ENCODE measurements at regions not wholly inside any gene's neighbourhood (a gene's known extent, or its start where the extent isn't known, plus 50 kb on each side); places are given as distances from the start of the nearest gene placed in this dataset.
"Not testable (repeated sequence)": the region's sequence is repeated elsewhere in the genome, so short reads cannot be mapped to it uniquely, and the experiment has no call there.

GRCh38 chr15:45962733-45963132 is 327.9 kb downstream of the SQOR start:
- DNase-seq: no peak

- DNase-seq: no peak
These were observed 335.7 kb downstream of the SQOR start for GRCh38 chr15:45970542-45970941.

GRCh38 chr15:45980366-45980765 is 345.5 kb downstream of the SQOR start:
- DNase-seq: no peak

- DNase-seq: no peak
These were observed 346.8 kb downstream of the SQOR start for GRCh38 chr15:45981625-45982024.

- no peak for DNase-seq
These were observed 357.0 kb downstream of the SQOR start for GRCh38 chr15:45991863-45992262.

DNA sequence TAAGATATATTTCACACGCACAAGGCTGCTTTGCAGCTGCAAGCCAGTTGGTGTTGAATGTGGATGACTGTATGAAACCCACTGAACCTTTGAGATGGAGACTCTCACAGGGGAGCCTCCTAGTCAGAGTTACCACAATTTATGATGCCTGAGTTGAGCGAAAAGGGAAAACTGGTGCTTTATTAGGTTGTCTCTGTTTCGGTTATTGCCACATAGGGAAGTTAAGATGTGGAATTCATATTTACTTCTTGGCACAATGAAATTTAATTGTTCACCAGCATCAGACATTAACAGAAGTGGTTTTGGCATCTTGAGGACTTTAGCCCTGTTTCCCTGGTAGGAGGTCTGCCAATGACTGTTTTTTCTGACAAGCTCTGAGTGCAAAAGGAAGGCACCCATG is 358.2 kb downstream of the SQOR start:
- no peak for DNase-seq

DNA sequence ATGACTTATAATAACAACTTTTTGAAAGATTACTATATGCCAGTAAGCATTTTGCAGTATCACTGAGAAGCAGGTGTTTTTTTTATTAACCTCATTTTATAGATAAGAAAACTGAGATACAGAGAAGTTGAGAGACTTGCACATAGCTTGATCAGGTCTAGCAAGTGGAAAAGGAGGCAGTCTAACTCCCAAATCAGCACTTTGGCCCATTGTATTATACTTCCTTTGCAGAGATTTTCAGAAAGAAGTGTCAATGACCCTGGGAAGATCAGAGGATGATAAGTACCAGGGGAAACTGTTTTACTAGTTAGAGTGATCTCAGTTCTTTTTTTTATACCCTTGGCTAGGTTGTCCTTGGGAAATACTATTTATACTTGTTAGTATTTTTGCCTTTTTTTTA is 358.7 kb downstream of the SQOR start:
- no peak for DNase-seq

- no peak for DNase-seq
These were observed 361.0 kb downstream of the SQOR start for GRCh38 chr15:45995800-45996199.

DNA sequence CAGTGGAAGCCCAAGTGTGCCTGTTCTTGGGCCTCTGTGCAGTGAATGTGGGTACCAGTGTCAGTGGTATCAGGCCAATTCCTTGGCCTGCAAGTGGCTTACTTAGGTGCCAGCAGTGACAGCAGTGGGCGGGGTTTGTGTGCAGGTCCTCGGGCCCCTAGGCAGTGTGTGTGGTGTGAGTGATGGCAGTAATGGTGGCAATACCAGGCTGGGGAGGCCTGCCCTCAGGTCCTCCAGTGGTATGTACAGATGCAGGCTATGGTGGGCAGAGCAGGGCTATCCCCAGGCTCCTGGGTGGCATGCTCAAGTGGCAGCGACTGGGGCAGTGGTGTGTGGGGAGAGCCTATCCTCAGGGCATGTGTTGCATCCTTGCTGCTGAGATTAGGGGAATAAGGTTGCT is 379.7 kb downstream of the SQOR start:
- no peak for DNase-seq

DNA sequence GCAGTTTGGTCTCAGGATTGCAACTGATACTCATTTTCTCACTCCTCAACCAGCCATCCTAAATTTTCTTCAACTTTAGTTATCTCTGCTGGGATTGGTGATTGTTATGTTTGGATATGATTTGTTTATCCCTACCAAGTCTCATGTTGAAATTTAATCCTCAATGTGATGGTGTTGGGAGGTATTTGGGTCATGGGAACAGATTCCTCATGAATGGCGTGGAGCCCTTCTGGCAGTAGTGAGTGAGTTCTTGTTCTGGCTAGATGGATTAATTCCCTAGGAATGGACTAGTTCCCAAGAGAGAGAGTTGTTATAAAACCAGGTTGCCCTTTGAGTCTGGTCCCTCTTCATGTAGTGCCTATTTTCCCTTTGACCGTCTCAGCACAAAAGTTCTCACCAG is 399.9 kb downstream of the SQOR start:
- DNase-seq: no peak

DNA sequence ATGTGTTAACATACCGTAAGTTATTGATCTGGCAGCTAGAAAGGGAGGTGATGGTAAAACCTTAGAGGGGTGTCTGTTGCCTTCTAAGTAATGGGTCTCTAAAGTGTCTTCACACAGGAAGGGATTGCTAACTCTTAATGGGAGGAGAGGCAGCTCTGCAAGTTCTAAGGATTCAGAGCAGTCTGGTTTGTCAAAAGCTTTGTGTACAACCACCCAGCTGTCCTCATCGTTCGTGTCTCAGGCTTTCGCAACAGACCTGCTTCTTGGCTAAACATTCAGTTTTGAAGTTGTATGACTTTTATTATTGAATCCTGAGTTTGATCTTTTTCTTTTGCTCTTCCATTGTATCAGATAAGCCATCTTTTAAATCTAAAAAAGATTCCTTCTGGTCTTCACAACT is 404.9 kb downstream of the SQOR start:
- no peak for DNase-seq

DNA sequence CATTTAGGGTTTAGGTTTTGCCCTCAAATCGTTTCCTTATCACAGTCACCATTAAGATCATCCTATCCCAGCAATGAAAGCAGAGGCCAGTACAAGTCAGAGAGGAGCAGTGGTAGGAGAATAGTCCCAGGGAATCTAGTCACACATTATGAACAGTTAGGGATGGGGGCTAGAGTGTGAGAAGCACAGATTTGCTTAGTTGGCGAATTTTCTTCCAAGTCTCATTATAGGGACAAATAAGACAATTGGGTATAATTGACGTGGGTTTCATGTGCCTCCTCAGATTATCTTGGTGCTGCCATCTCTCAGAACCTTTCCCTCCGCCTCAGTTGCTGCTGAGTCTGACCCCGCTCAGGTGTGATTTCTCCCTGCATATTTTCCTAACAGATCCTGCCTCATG is 407.1 kb downstream of the SQOR start:
- DNase-seq: no peak

DNA sequence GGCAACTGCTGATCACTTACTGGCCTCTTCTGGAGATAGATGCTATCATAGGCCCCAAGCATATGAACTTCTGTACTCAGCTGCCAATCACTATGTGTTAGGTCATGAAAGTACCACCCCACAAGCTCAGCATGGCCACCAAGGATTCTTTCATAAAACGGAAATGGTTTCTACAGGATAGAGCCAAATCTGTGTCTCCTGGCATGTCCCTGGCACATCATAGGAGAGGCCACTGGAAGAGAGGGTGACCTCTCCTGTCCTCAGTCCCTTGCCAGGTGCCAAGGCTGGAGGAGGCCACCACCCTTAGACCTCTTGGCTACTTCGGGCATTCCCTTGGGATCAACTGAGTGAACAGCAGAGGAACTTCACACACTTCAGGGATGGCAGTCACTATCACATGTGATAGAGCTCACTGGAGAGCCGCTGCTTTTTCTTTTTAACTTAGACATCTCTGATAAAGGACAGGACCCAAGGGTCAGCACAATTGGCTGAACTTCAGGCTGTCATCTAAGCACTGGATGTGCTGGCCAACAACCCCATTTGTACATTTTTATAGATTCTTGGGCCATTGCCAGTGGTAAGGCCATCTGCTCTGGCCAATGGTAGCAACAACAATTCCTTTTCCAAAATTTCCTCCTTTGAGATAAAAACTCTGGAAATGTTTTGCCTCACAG is 425.2 kb downstream of the SQOR start:
- DNase-seq: no peak

- DNase-seq: no peak
These were observed 426.2 kb downstream of the SQOR start for GRCh38 chr15:46061002-46061401.

DNA sequence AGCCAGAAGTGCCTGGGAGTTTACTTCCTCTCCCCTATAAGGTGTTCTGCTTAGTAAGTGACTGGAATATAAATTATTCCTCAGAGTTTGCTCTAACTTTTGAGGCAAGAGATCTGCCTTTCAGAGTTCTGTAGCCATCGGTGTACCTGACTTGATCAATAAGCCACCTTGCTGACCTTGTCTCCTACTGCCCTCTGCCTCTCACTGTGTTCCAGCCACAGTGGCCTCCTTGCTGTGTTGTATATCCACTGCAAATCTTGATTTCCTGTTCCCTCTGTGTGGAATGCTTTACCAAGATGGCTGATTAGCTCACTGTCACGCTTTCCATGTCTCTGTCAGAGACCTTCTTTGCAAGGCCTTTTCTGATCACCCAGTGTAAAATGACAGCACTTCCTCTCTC is 442.4 kb downstream of the SQOR start:
- DNase-seq: no peak

DNA sequence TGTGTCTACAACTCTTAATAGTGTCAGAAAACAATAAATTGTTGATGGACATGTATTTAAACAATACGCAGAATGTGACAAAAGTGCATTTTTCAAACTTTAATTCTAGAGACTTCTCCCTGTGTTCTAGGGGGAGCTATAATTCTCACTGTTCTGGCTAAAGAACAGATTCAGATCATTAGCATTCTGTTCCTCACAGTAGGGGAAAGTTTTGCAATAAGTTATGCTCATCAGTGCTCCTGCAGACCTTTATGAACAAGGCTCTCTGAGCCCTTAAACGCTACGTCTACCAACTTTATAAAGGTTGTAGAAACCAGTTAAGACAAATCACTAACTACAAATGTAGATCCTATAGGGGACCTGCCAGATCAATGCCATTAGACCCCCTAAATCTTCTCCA is 444.2 kb downstream of the SQOR start:
- DNase-seq: no peak

DNA sequence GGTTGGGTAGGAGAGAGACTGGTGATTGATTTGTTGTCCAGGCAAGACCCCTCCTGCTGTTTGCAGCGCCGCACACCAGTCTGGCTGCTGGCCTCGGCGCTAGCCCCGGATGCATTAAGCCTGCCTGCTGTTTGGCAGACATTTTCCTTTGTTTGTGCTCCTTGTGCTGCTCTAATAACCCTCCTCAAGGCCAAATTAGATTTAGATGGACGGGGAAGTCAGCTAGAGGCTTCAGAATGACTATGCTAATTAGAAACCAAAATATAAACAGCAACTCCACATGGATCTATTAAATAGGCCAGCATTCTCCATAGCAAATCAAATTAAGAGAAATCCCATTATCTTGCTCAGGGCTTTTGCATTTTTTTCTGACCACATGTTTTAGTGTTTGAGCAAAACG is 445.2 kb downstream of the SQOR start:
- DNase-seq: peak; percentile 90

DNA sequence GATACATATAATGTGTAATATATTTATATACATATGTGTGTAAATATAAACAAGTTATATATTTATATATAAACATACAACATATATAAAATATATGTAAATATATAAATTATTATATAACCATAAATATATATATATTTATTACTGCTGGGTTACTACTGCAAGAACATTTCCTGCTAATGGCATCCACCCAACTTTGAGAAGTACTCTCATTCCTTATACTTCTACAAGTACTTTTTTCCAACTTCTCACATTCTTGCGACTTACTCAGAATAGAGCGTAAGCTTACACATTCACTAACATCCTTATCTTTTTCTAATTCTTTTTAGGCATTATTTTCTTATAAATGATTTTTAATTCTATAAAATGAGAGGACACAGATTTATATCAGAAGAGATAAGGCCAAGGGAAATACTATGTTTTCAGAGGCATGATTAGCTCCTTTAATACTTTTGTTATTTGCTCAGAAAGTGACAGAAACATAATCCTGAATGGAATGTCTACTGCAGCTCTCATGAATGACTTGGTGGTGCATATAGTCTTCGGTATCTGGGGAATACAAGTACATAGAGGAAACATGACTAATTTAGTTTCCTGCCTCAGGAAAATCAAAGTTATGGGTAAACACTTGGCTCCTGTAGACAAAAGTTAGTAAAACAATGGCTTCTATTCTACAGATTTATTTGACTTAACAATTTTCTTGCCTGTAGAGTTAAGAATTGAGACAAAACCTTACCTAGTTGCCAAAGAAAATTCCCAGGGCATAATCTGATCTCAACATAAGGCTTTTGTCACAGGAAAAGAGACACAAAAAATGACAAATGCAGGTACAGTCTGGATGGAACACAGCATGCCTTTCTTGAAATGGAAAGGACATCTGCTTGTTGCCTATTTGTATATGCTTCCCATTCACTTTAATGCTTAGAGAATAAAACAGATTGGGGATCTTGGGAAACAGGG is 453.9 kb downstream of the SQOR start:
- no peak for DNase-seq

- no peak for DNase-seq
These were observed 454.7 kb downstream of the SQOR start for GRCh38 chr15:46089467-46089935.

DNA sequence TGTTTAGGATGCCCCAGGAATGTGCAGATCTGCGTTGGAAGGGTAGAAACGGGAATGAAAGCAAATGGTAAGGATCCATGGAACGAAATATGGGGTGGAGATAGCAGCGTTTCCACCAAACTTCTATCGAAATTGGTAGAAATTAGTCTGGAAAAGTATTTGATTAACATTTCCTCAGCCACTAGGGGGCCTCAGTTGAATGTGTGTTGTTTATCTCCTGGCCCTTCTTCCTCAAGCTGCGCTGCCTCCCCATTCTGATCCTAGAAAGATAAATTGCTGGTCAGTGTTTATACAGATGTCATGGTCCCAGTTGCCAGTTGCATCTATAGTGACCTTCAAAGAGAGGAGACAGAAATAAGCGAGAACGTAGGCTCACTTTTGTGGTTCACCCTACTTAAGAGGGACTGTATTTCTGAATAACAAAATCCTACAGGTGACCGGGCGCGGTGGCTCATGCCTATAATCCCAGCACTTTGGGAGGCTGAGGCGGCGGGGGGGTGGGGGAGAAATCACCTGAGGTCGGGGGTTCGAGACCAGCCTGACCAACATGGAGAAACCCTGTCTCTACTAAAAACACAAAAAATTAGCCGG is 457.1 kb downstream of the SQOR start:
- peak; percentile 25 for DNase-seq

DNA sequence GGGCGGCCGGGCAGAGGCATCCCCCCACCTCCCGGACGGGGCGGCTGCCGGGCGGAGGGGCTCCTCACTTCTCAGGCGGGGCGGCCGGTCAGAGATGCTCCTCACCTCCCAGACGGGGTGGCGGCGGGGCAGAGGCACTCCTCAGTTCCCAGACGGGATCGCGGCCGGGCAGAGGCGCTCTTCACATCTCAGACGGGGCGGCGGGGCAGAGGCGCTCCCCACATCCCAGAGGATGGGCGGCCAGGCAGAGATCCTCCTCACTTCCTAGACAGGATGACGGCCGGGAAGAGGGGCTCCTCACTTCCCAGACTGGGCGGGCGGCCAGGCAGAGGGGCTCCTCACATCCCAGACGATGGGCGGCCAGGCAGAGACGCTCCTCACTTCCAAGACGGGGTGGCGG is 463.2 kb downstream of the SQOR start:
- not testable (repeated sequence) for DNase-seq

DNA sequence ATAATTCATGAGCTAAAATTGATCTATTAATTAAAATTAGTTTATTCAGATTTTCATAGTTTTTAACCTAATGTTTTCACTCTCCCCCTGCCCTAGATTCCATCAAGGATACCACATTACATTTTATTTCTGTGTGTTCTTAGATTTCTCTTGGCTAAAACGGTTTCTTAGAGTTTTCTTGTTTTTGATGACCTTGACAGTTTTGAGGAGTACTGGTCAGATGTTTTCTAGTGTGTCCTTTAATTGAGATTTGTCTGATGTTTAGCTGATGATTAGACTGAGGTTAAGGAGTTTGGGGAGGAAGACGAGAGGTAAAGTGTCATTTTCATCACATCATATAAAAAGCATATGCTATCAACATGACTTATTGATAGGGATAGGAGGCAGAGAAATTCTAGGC is 475.9 kb downstream of the SQOR start:
- no peak for DNase-seq

DNA sequence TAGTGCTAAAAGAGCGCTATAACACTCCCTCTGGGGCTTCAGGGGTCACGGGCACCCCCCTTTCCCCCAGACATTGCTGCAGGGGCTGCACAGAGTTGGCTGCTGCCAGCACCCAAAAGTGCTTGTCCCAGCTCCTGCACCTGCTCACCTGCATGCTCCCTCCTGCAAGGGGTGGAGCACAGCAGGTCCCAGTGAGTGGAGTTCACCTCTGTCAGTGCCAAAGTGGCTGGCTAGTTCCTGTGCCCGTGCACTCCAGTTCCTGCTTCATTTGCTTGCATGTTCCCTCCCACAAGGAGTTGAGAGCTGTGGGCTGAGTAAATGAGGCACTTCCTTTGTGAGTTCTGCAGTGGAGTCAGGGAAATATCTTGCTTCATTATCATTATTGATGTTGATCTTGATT is 476.9 kb downstream of the SQOR start:
- DNase-seq: no peak

DNA sequence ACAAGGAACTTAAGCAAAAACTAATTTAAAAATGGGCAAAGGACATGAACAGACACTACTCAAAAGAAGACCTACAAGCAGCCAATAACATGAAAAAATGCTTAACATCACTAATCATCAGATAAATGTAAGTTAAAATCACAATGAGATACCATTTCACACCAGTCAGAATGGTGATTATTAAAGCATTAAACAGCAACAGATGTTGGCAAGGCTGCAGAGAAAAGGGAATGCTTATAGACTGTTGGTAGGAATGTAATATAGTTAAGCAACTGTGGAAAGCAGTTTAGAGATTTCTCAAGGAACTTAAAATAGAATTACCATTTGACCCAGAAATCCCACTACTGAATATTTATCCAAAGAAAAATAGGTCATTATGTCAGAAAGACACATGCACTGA is 482.2 kb downstream of the SQOR start:
- no peak for DNase-seq

All from NCI-H1092 treated with DMSO at 0.1 percent for 48 hours (cell line).